Right atrium auricular region (tissue), 2 donors: ENCODE measurements at regions not wholly inside any gene's neighbourhood (a gene's known extent, or its start where the extent isn't known, plus 50 kb on each side); places are given as distances from the start of the nearest gene placed in this dataset.
"Not testable (repeated sequence)": the region's sequence is repeated elsewhere in the genome, so short reads cannot be mapped to it uniquely, and the experiment has no call there.

ENCODE experiments used
- DNase-seq: peaks from one replicate; pipeline ENCODE4 v3.0.0-alpha.2; 2019; ENCODE audit warnings: low spot score
- H3K27ac ChIP-seq, 2 donors: fragments of 200-600 bp; sonication (generic); 1 replicate in 1 of 2; 2 replicates in 1 of 2; pipeline ENCODE4 v1.5.1; 2016 to 2019
- H3K27me3 ChIP-seq, 2 donors: fragments of 200-600 bp; sonication (generic); one replicate each; pipeline versions ENCODE4 v1.5.1 to v1.6.0; 2017 to 2019
- H3K36me3 ChIP-seq: fragments of 200-600 bp; sonication (generic); one replicate; pipeline ENCODE4 v1.5.1; 2016
- H3K4me1 ChIP-seq, 2 donors: fragments of 200-600 bp; sonication (generic); one replicate each; pipeline versions ENCODE4 v1.5.1 to v1.6.0; 2017 to 2019
- H3K4me3 ChIP-seq, 2 donors: fragments of 200-600 bp; sonication (generic); 1 replicate in 1 of 2; 2 replicates in 1 of 2; pipeline ENCODE4 v1.5.1; 2017 to 2019; ENCODE audit warnings: mild to moderate bottlenecking in 1 of 2, moderate library complexity in 1 of 2
- H3K9me3 ChIP-seq, 2 donors: fragments of 200-600 bp; sonication (generic); one replicate each; pipeline ENCODE4 v1.5.1; 2019
- CTCF ChIP-seq, 2 donors: fragments of 200-600 bp; sonication (generic); IDR thresholded peaks; one replicate each; pipeline ENCODE4 v1.5.1; 2019; ENCODE audit warnings: antibody characterized with exemption in 2 of 2

GRCh38 chr12:61267474-61267873 lies 992.7 kb upstream of the USP15 start:
- Histone ChIP-seq H3K27me3 (no peaks in the 10 kb centered on the region), H3K36me3 (no peaks in the 10 kb centered on the region), H3K27ac (no peak overlapping the region), H3K4me1 (no peaks in the 10 kb centered on the region), H3K4me3 (no peak overlapping the region), H3K9me3 (peaks cover 0 to 10% of the 10 kb centered on the region in 2 donors)
- no peak for DNase-seq
- no peak for TF ChIP-seq CTCF (IDR thresholded peaks at IDR 0.05)

- no peak for DNase-seq
- TF ChIP-seq CTCF (IDR thresholded peaks at IDR 0.05), result no peak
- H3K4me1 ChIP-seq, result no peaks in the 10 kb centered on the region
- no peak overlapping the region for H3K4me3 ChIP-seq
- no peaks in the 10 kb centered on the region for H3K9me3 ChIP-seq
- no peak overlapping the region for H3K27ac ChIP-seq
- H3K27me3 ChIP-seq, result no peaks in the 10 kb centered on the region
- H3K36me3 ChIP-seq, result no peaks in the 10 kb centered on the region
Measured at GRCh38 chr12:61272441-61272840, 987.8 kb upstream of the USP15 start.

DNA sequence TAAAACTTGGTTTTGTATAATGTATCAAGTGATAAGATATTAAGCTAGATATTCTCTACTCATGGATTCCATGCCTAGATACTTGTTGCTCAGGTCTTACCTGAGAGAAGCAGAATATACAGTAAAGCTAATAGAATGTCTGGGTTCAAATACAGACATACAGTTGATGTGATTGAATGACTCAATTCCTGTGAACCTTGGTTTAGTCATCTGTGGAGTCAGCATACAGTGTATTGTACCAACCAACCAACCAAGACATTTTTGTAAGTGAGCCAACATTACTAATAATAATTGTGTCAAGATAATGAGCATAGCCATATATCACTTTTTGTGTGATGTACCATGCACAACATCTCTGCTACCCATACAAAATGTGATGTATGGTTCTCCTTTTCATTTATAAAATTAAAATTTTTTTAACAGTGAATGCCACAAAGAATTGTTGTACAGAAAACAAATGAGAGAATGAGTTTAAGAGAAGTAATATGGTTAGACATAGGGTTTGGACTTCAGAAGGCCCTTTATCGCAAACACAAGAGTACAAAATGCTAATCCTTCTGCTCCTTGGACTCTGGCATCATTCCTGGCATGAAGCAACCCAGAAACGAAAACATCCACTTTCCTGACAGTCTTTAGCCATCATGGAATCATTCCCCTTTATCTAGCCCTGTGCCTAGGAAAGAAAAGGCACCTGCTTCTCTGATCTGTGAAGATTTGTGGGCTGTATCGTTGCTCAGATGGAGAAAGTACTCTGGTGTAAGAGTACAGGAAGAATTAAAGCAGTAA lies 977.2 kb upstream of the USP15 start:
- no peak for DNase-seq
- Histone ChIP-seq H3K9me3 (peaks cover 0 to 31% of the 10 kb centered on the region in 2 donors), H3K27me3 (no peaks in the 10 kb centered on the region), H3K4me1 (no peaks in the 10 kb centered on the region), H3K36me3 (no peaks in the 10 kb centered on the region), H3K27ac (no peak overlapping the region), H3K4me3 (no peak overlapping the region)
- TF ChIP-seq CTCF (IDR thresholded peaks at IDR 0.05), result no peak

GRCh38 chr12:61290473-61290872 lies 969.7 kb upstream of the USP15 start:
- Histone ChIP-seq H3K27me3 (no peaks in the 10 kb centered on the region), H3K9me3 (peaks cover 0 to 47% of the 10 kb centered on the region in 2 donors), H3K36me3 (no peaks in the 10 kb centered on the region), H3K4me3 (no peak overlapping the region), H3K27ac (no peak overlapping the region), H3K4me1 (no peaks in the 10 kb centered on the region)
- no peak for DNase-seq
- TF ChIP-seq CTCF (IDR thresholded peaks at IDR 0.05), result no peak

DNA sequence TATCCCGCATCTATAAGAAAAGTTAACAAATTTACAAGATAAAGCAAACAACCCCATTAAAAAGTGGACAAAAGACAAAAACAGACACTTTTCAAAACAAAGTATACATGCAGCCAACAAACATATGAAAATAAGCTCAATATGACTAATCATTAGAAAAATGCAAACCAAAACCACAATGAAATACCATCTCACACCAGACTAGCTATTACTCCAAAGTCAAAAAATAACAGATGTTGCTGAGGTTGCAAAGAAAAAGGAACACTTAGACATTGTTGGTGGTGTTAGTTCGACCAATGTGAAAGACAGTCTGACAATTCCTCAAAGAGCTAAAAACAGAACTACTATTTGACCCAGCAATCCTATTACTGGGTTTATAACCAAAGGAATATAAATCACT lies 968.6 kb upstream of the USP15 start:
- TF ChIP-seq CTCF (IDR thresholded peaks at IDR 0.05), result no peak
- H3K4me3 ChIP-seq, result no peak overlapping the region
- H3K36me3 ChIP-seq, result no peaks in the 10 kb centered on the region
- H3K27me3 ChIP-seq, result no peaks in the 10 kb centered on the region
- peaks cover 0 to 36% of the 10 kb centered on the region in 2 donors for H3K9me3 ChIP-seq
- no peak for DNase-seq
- H3K4me1 ChIP-seq, result no peaks in the 10 kb centered on the region
- H3K27ac ChIP-seq, result no peak overlapping the region

- not testable (repeated sequence) for H3K27me3 ChIP-seq, H3K36me3 ChIP-seq, H3K27ac ChIP-seq, H3K4me3 ChIP-seq, H3K4me1 ChIP-seq, DNase-seq
- peaks cover 0 to 19% of the 10 kb centered on the region in 2 donors for H3K9me3 ChIP-seq
Measured at GRCh38 chr12:61294011-61294410, 966.2 kb upstream of the USP15 start.
